GM12865 (cell line): ENCODE measurements at regions not wholly inside any gene's neighbourhood (a gene's known extent, or its start where the extent isn't known, plus 50 kb on each side); places are given as distances from the start of the nearest gene placed in this dataset.

Experiments used
- DNase-seq: peaks from one replicate; pipeline ENCODE4 v3.0.0; 2010; ENCODE audit warnings: low read depth
- H3K4me3 ChIP-seq: 2 replicates; pipeline ENCODE4 v1.5.1; 2011; ENCODE audit warnings: mild to moderate bottlenecking, low read depth, low read length, control low read depth
- TF ChIP-seq, protein P1 (sequence below): IDR thresholded peaks from 2 replicates; pipeline ENCODE4 v1.5.1; 2011; ENCODE audit warnings: low read length, control low read depth, low read depth, inconsistent platforms; ENCODE audit not compliant: insufficient read depth; ENCODE audit errors: missing control alignments

DNA sequence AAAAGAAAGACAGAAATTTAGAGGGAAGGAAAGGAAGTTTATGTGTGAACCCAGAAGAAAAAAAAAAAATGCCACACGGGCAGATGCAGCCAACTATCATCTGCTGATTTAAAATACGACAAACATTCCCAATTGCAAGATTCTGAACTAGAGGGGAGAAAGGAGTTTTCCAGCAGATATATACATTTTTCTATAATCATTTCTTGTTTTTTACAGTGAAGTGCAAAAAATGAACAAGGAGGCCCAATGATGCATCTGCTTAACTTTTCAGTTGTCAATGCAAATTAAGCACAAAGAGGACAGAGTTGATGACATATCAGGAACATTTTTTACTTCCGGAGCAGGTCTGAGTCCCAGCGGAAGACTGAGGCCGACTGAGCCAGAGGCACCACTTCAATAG lies 144.7 kb downstream of the MYCN start:
- TF ChIP-seq, protein P1, sequence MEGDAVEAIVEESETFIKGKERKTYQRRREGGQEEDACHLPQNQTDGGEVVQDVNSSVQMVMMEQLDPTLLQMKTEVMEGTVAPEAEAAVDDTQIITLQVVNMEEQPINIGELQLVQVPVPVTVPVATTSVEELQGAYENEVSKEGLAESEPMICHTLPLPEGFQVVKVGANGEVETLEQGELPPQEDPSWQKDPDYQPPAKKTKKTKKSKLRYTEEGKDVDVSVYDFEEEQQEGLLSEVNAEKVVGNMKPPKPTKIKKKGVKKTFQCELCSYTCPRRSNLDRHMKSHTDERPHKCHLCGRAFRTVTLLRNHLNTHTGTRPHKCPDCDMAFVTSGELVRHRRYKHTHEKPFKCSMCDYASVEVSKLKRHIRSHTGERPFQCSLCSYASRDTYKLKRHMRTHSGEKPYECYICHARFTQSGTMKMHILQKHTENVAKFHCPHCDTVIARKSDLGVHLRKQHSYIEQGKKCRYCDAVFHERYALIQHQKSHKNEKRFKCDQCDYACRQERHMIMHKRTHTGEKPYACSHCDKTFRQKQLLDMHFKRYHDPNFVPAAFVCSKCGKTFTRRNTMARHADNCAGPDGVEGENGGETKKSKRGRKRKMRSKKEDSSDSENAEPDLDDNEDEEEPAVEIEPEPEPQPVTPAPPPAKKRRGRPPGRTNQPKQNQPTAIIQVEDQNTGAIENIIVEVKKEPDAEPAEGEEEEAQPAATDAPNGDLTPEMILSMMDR, result no peak
- no peak overlapping the region for H3K4me3 ChIP-seq
- no peak for DNase-seq

DNA sequence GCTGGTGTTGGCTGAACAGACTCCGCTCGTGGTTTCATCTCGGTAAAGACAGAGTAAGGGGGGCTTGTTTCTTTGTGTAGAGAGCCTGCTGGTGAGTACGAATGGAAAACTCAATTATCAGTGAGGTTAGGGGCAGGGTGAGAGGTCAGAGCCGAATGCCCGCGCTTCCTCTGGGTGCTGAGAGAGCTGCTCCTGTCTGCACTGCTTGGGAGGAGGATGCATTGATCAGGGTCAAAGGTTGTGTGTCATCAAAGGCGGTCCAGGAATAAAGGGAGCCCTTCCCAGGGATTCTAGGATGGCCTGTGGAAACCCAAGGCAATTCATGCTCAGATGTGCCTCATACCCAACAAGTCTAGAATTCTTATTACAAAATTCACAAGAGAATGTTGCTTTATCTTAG lies 143.9 kb downstream of the MYCN start:
- DNase-seq, result no peak
- H3K4me3 ChIP-seq, result no peak overlapping the region
- TF ChIP-seq, protein P1, result no peak

DNA sequence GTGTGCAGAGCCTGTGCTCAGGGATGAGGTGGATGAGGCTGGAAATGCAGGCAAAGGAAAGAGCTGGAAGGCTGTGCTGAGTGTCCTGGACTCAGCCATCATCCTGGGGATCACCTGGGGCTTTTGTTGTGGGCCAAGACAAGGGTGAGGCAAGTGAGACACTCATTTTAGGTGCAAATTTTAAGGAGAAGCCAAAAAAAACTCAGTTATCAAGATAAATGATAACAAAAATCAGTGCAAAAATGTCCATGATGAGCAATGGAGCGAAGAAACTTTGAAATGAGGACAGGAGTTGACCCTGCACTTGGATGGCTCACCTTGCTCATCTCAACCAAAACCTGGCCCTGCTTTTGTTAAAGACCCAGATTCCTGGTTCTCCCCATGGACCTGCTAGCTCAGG lies 141.9 kb downstream of the MYCN start:
- no peak overlapping the region for H3K4me3 ChIP-seq
- TF ChIP-seq, protein P1, result no peak
- no peak for DNase-seq

DNA sequence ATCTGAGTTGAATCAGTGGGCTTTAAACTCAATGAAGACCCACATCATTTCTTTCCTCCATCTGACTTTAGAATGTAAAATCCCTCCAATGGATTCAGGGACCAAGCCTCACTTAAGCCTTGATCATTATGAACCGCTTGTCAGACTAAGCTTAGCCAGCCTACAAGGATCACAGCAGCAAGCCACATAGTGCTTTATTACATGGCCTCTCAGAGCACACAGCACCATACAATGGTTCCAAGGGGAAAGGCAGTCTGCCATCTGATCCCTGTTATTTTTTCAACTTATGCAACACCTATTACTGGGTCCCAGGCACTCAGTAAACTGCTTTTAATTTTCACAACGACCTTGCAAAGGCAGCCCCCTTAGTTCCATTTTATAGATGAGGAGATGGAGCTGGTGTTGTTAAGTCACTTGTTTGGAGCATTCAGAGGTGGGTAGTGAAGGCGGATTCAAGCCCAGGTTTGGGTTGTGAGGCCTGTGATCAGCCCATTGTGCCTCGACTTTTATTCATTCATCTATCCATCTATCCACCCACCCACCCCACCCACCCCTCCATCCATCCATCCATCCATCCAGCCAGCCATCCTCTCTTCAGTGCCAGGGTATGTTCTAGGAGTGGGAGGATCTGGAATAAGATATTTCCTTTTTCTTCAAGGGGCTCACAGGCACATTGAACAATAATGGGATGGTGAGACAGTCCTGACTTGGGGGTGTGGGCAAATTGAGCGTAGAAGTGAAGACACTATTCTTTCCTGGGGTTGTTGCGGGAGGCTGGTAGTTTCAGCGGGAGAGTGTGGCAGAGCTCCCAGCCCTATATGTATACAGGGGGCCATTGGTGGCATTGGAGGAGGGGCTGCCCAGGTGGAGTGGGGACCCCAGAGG lies 141.2 kb downstream of the MYCN start:
- TF ChIP-seq, protein P1, result no peak
- H3K4me3 ChIP-seq, result no peak overlapping the region
- DNase-seq, result no peak

DNA sequence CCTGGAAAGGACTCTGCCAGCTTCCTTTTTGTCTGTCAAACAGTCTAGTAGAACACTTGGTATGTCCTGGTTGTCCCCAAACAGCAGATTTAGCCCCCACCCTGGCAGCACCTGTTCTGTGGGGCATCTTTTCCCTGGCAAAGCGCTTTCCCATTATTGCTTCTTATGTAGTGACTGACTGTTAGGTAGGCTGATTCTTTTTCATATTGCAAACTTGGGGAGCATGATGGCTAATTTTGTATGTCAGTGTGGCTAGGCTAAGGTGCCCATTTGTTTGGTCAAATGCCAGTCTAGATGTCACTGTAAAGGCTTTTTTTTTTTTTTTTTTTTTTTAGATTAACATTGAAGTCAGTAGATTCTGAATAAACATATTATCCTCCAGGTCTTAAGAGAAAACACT lies 140.2 kb downstream of the MYCN start:
- TF ChIP-seq, protein P1, result no peak
- H3K4me3 ChIP-seq, result no peak overlapping the region
- no peak for DNase-seq

DNA sequence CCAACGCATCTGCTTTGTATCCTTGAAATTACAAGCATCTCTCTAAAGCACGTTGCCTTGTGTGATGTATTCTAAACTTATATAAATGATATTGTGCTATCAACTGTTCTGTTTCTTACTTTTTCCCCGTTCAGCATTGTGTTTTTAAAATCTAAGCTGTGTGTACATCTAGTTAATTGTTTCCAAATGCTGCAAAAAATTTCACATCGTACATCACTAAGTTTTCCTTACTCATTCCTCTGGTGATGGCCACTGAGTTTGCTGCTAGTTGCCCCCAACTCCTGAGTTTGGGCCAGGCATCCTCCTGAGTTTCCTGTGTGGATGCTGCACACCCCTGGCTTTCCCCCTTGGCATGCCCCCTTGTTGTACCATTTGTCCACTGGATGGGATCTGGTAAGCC lies 139.7 kb downstream of the MYCN start:
- H3K4me3 ChIP-seq, result no peak overlapping the region
- TF ChIP-seq, protein P1, result no peak
- DNase-seq, result no peak

DNA sequence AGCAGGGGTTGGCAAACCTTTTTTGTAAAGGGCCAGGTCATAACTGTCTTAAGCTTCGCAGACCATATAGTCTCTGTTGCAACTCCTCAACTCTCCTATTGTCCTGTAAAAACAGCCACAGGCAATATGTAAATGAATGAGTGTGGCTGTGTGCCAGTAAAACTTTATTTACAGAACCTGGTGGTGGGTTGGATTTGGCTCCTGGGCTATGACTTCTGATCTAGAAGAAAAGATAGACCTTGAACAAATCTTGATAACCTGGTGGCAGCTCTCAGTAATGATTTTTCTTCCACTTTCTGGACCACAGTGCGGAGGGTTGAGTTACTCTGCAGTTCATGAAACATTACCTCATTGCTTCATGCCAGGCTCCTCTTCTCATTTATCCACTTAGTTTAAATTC lies 139.3 kb downstream of the MYCN start:
- no peak for DNase-seq
- TF ChIP-seq, protein P1, result no peak
- H3K4me3 ChIP-seq, result no peak overlapping the region
